K562 (cell line): ENCODE measurements at regions not wholly inside any gene's neighbourhood (a gene's known extent, or its start where the extent isn't known, plus 50 kb on each side); places are given as distances from the start of the nearest gene placed in this dataset.
A peak's percentile ranks its signal among the peaks of the same experiment; 100 is the strongest.

Experiments
- ATAC-seq: fragments of 200-7000 bp; cut with Tn5 transposase; 3 replicates; pipeline ENCODE4 v1.9.1; 2020; ENCODE audit warnings: moderate library complexity
- BruUV-seq: library from RNA; stranded (reverse); fragments of 400-500 nt; replicated peaks from 2 replicates; lab custom pipeline; 2021; lab: Mats Ljungman, UMichigan
- CTCF ChIA-PET: fragments of 300-600 bp; formaldehyde crosslinking; extraction: SDS; loops from one replicate; lab custom pipeline; 2021; ENCODE audit warnings: low intra/inter-chr PET ratio; lab: Yijun Ruan, JAX
- POLR2A ChIA-PET: fragments of 300-600, 350-650 bp; sonication (Branson Sonifier 250); formaldehyde crosslinking; extraction: SDS; loops from one replicate; lab custom pipeline; 2021; ENCODE audit warnings: antibody characterized with exemption, inconsistent platforms; lab: Yijun Ruan, JAX
- DNase-seq, 4 experiments: peaks; one replicate each; pipeline versions ENCODE4 v3.0.0 to v3.0.0-alpha.2; 2011 to 2018; ENCODE audit warnings: low spot score in 3 of 4, mixed read lengths in 3 of 4; ENCODE audit errors: extremely low read depth in 1 of 4
- FAIRE-seq: peaks from 2 replicates; lab custom pipeline; 2011; peaks lifted over from hg19 to GRCh38; lab: Jason Lieb, UNC
- H2AFZ ChIP-seq: 2 replicates; pipeline ENCODE4 v1.6.0; 2011; ENCODE audit warnings: low read depth, low read length, control low read depth, inconsistent platforms
- H3K27ac ChIP-seq: fragments of 200-600 bp; 3 replicates; pipeline ENCODE4 v1.8.0; 2011; ENCODE audit warnings: low read depth, mild to moderate bottlenecking, control low read depth, inconsistent platforms, low read length, moderate library complexity, mixed read lengths; ENCODE audit errors: extremely low read depth
- H3K27me3 ChIP-seq, 2 experiments: fragments of 300-600 bp in 1 of 2; 2 replicates in 1 of 2; 3 replicates in 1 of 2; pipeline versions ENCODE4 v1.6.0 to v1.8.0; 2011; ENCODE audit warnings: inconsistent platforms in 2 of 2, low read length in 2 of 2, mild to moderate bottlenecking in 1 of 2, mixed read lengths in 1 of 2, moderate library complexity in 1 of 2; ENCODE audit not compliant: control insufficient read depth in 2 of 2, insufficient read depth in 2 of 2
- H3K36me3 ChIP-seq: fragments of 300-600 bp; 3 replicates; pipeline ENCODE4 v1.8.0; 2011; ENCODE audit warnings: mild to moderate bottlenecking, low read length, inconsistent platforms; ENCODE audit not compliant: control insufficient read depth, insufficient read depth
- H3K4me1 ChIP-seq, 2 experiments: fragments of 200-600 bp in 1 of 2; replicated peaks in 1 of 2; 2 replicates in 1 of 2; 3 replicates in 1 of 2; pipeline versions ENCODE4 v1.5.1 to v1.8.0; 2011; ENCODE audit warnings: inconsistent platforms in 2 of 2, low read length in 2 of 2, mild to moderate bottlenecking in 1 of 2, mixed read lengths in 1 of 2, moderate library complexity in 1 of 2; ENCODE audit not compliant: control insufficient read depth in 2 of 2, insufficient read depth in 2 of 2
- H3K4me2 ChIP-seq: 2 replicates; pipeline ENCODE4 v1.6.1; 2011; ENCODE audit warnings: low read length, control low read depth, inconsistent platforms, mixed read lengths; ENCODE audit not compliant: insufficient read depth
- H3K4me3 ChIP-seq: fragments of 200-600 bp; sonication (generic), shearing (Covaris generic); 2 replicates; pipeline ENCODE4 v1.5.1; 2016; ENCODE audit warnings: control low read depth, inconsistent platforms
- H3K79me2 ChIP-seq: fragments of 200-600 bp; 3 replicates; pipeline ENCODE4 v1.8.0; 2011; ENCODE audit warnings: low read length, inconsistent platforms; ENCODE audit not compliant: control insufficient read depth, insufficient read depth
- H3K9ac ChIP-seq, 2 experiments: 2 replicates each; pipeline versions ENCODE4 v1.6.0 to v1.6.1; 2011; ENCODE audit warnings: low read depth in 2 of 2, low read length in 2 of 2, control low read depth in 1 of 2, inconsistent platforms in 1 of 2, mild to moderate bottlenecking in 1 of 2, mixed read lengths in 1 of 2; ENCODE audit not compliant: insufficient read depth in 1 of 2
- H3K9me1 ChIP-seq: one replicate; pipeline ENCODE4 v1.6.0; 2011; ENCODE audit warnings: inconsistent platforms, mild to moderate bottlenecking, low read length, moderate library complexity; ENCODE audit not compliant: control insufficient read depth, insufficient read depth
- H3K9me3 ChIP-seq: replicated peaks from 2 replicates; pipeline ENCODE4 v1.5.1; 2011; ENCODE audit warnings: low read depth, low read length, inconsistent platforms; ENCODE audit not compliant: control insufficient read depth, insufficient read depth
- H4K20me1 ChIP-seq: replicated peaks from 2 replicates; pipeline ENCODE4 v1.6.1; 2011; ENCODE audit warnings: low read length, inconsistent platforms, mixed read lengths; ENCODE audit not compliant: control insufficient read depth, insufficient read depth
- BHLHE40 ChIP-seq: IDR thresholded peaks from 2 replicates; pipeline ENCODE4 v1.6.1; 2011; ENCODE audit warnings: low read length, improper control_type of control experiment
- CTCF ChIP-seq, 3 experiments: IDR thresholded peaks in 2 of 3; conservative IDR thresholded peaks in 1 of 3; 2 replicates each; pipeline ENCODE4 v1.5.1; 2011 to 2012; ENCODE audit warnings: low read length in 3 of 3, mild to moderate bottlenecking in 3 of 3, control low read depth in 2 of 3, improper control_type of control experiment in 1 of 3, inconsistent platforms in 1 of 3, low read depth in 1 of 3, mixed read lengths in 1 of 3, moderate library complexity in 1 of 3; ENCODE audit not compliant: insufficient read depth in 2 of 3
- GABPA ChIP-seq: fragments of 200-800 bp; sonication (Bioruptor generic); conservative IDR thresholded peaks from 2 replicates; pipeline ENCODE4 v1.6.1; 2016; ENCODE audit warnings: low read depth, missing genetic modification characterization, missing compliant biosample characterization
- SAP30 ChIP-seq: fragments of 200-600 bp; sonication (generic); IDR thresholded peaks from 2 replicates; pipeline ENCODE4 v1.6.1; 2012; ENCODE audit warnings: borderline replicate concordance, low read depth, mild to moderate bottlenecking, moderate library complexity, low read length, control low read depth, inconsistent platforms; ENCODE audit not compliant: insufficient read depth, poor library complexity, severe bottlenecking
- SOX6 ChIP-seq: fragments of 450-650 bp; IDR thresholded peaks from 2 replicates; pipeline ENCODE4 v1.6.1; 2014; ENCODE audit warnings: mild to moderate bottlenecking
- ZKSCAN1 ChIP-seq: fragments of 150-350 bp; IDR thresholded peaks from 2 replicates; pipeline ENCODE4 v1.6.1; 2016; ENCODE audit warnings: low read depth, low read length
- ZMIZ1 ChIP-seq, 2 experiments: fragments of 150-350 bp in 1 of 2; IDR thresholded peaks; 2 replicates each; pipeline ENCODE4 v1.6.1; 2012 to 2016; ENCODE audit warnings: low read depth in 2 of 2, low read length in 2 of 2, mild to moderate bottlenecking in 1 of 2, moderate library complexity in 1 of 2
- ZNF695 ChIP-seq: fragments of 450-650 bp; formaldehyde crosslinking; IDR thresholded peaks from 2 replicates; pipeline ENCODE4 v1.4.0; 2020; ENCODE audit warnings: mild to moderate bottlenecking, moderate library complexity
- WGBS: fragments of 100-300 bp; shearing (Covaris generic); methylation state at CpG from one replicate; pipeline ENCODE4 v1.1.6; 2016; ENCODE audit warnings: low coverage, mixed read lengths; ENCODE audit not compliant: insufficient coverage; ENCODE audit errors: missing lambda C conversion rate; 5-methylcytosine and 5-hydroxymethylcytosine counted together
- in situ Hi-C: fragments of 300-500 bp; cut with MboI; formaldehyde crosslinking; loops from 4 replicates; pipeline ENCODE4 v1.15.0; 2018; ENCODE audit warnings: inconsistent platforms, mixed read lengths
- intact Hi-C: fragments of 100-400 bp; cut with micrococcal nuclease; formaldehyde crosslinking; loops from 2 replicates; pipeline ENCODE4 v1.14.2; 2022

- no peaks in the 10 kb centered on the region for H3K79me2 ChIP-seq
- ATAC-seq, result no peak
- CTCF ChIA-PET, result no interaction called here
- 5% methylated on average over 2 of the region's 2 CpGs for WGBS
- no peaks in the 10 kb centered on the region for H3K9me1 ChIP-seq
- no peaks in the 10 kb centered on the region for H4K20me1 ChIP-seq
- POLR2A ChIA-PET, result no interaction called here
- no peaks in the 10 kb centered on the region for H3K9me3 ChIP-seq
- intact Hi-C loops, result loop anchor here (10.0 kb wide), 1 partner anchor 160 kb away; no protein-coding TSS in a partner anchor
- no peaks in the 10 kb centered on the region for H3K36me3 ChIP-seq
- in situ Hi-C loops, result no loop called here
- H2AFZ ChIP-seq, result no peak overlapping the region
- no peak overlapping the region for H3K9ac ChIP-seq
- BruUV-seq, result no TSS peak
- TF ChIP-seq ZKSCAN1, result no peak
- no peak for TF ChIP-seq BHLHE40
- 0 out of 6 replicates have a peak, but pooled peaks of 1 of the 3 experiments have one; percentile 17 for TF ChIP-seq CTCF (IDR thresholded peaks at IDR 0.05 in 2 of 3, conservative IDR thresholded peaks at IDR 0.05 in 1 of 3; ENCODE audit: insufficient read depth in 2 of 3, low read depth in 1 of 3, low read length in 3 of 3)
- TF ChIP-seq GABPA (tag), result no peak
- no peak for TF ChIP-seq ZNF695 (CRISPR knock-in tag)
- no peak for TF ChIP-seq SOX6
- TF ChIP-seq ZMIZ1 (IDR thresholded peaks at IDR 0.05; ENCODE audit: low read depth in 2 of 2, low read length in 2 of 2), result no peak
- no peak for TF ChIP-seq SAP30
- H3K27ac ChIP-seq, result no peak overlapping the region
- H3K4me2 ChIP-seq, result no peak overlapping the region
- H3K27me3 ChIP-seq, result peaks cover 8 to 18% of the 10 kb centered on the region in 2 experiments; a peak in 3 of 5 replicates
- no peaks in the 10 kb centered on the region; a peak in 1 of 5 replicates for H3K4me1 ChIP-seq
- no peak overlapping the region for H3K4me3 ChIP-seq
- DNase-seq, result no peak
- no peak for FAIRE-seq
These were observed 213.4 kb upstream of the ELL2 start for GRCh38 chr5:96175090-96175489.
